Kidney (tissue), 13 donors: ENCODE measurements at regions not wholly inside any gene's neighbourhood (a gene's known extent, or its start where the extent isn't known, plus 50 kb on each side); places are given as distances from the start of the nearest gene placed in this dataset.

Source experiments
- DNase-seq, 5 donors: peaks; one replicate each; pipeline ENCODE4 v3.0.0-alpha.2; 2013 to 2020
- FAIRE-seq: peaks from 2 replicates; lab custom pipeline; 2012; peaks lifted over from hg19 to GRCh38; lab: Jason Lieb, UNC
- H3K27ac ChIP-seq, 2 donors: one replicate each; pipeline ENCODE4 v1.7.0; 2013; ENCODE audit warnings: low read depth in 2 of 2, low read length in 2 of 2, inconsistent platforms in 1 of 2
- H3K27me3 ChIP-seq: one replicate; pipeline ENCODE4 v1.7.1; 2013; ENCODE audit warnings: low read length, inconsistent platforms; ENCODE audit not compliant: control insufficient read depth, insufficient read depth
- H3K36me3 ChIP-seq, 3 donors: one replicate each; pipeline versions ENCODE4 v1.7.0 to v1.7.1; 2013; ENCODE audit warnings: low read length in 3 of 3, control low read depth in 1 of 3, inconsistent platforms in 1 of 3; ENCODE audit not compliant: insufficient read depth in 3 of 3, control insufficient read depth in 2 of 3
- H3K4me1 ChIP-seq, 3 donors: one replicate each; pipeline versions ENCODE4 v1.7.0 to v1.7.1; 2013; ENCODE audit warnings: low read length in 3 of 3, inconsistent platforms in 1 of 3, low read depth in 1 of 3; ENCODE audit not compliant: control insufficient read depth in 2 of 3, insufficient read depth in 2 of 3
- H3K4me3 ChIP-seq, 3 donors: one replicate each; pipeline versions ENCODE4 v1.7.0 to v1.8.1; 2013; ENCODE audit warnings: low read length in 3 of 3, control low read depth in 1 of 3, inconsistent platforms in 1 of 3
- H3K9ac ChIP-seq, 3 donors: one replicate each; pipeline versions ENCODE4 v1.7.0 to v1.7.1; 2013; ENCODE audit warnings: low read length in 3 of 3, control low read depth in 1 of 3, inconsistent platforms in 1 of 3
- H3K9me3 ChIP-seq, 3 donors: one replicate each; pipeline versions ENCODE4 v1.7.0 to v1.7.1; 2013; ENCODE audit warnings: low read length in 3 of 3, control low read depth in 1 of 3, inconsistent platforms in 1 of 3; ENCODE audit not compliant: control insufficient read depth in 2 of 3, insufficient read depth in 1 of 3
- intact Hi-C: fragments of 100-400 bp; cut with DNase I; formaldehyde crosslinking; loops from one replicate; pipeline ENCODE4 v1.11.1; 2022
- TF ChIP-seq, protein P1 (sequence below): IDR thresholded peaks from 3 replicates; pipeline ENCODE4 v1.5.1; 2012; ENCODE audit warnings: mild to moderate bottlenecking, moderate library complexity, borderline replicate concordance; ENCODE audit not compliant: insufficient read depth; ENCODE audit errors: extremely low read depth
- donor health status: control.
- donor health status: control.
- donor health status: control.
- donor health status: control.
- donor health status: control.
- donor health status: DM: yes; HTN: yes; CAD: no.
- donor health status: Normal renal cell carcinoma (clear cell type).

DNA sequence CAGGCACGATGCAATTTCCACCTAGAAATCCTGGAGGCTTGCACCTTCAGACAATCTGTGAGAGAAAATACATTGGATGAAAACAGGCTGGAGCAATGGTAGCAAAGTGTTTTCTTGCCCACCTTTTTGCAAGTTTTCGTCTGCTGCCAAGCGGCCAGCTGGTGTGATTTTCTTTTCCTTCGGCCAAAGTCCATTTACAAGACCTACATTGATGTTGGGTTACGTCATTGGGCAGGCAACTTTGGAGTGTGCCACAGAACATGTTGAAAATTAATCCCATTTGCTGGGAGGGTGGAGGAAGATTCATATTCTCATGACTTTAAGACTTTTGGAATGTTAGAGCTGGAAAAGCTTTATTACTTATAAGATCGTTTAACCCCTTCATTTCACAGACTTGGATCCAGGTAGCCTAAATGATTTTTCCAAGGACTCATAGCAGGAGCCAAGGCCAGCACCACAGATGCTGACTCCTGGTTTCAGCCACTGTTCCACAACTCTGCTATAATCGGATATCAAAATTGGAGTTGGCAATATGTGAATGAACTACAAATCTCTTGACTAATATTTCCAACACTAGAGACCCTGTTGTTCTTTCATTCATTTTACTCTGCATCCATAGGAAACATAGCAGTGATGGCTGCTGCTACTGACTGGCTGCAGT lies 352.1 kb downstream of the RND3 start:
- intact Hi-C loops = no loop called here
- Histone ChIP-seq H3K9ac (no peak overlapping the region), H3K4me3 (no peak overlapping the region), H3K36me3 (no peaks in the 10 kb centered on the region), H3K9me3 (no peaks in the 10 kb centered on the region), H3K27me3 (no peaks in the 10 kb centered on the region), H3K27ac (no peak overlapping the region), H3K4me1 (no peaks in the 10 kb centered on the region)
- TF ChIP-seq, protein P1, sequence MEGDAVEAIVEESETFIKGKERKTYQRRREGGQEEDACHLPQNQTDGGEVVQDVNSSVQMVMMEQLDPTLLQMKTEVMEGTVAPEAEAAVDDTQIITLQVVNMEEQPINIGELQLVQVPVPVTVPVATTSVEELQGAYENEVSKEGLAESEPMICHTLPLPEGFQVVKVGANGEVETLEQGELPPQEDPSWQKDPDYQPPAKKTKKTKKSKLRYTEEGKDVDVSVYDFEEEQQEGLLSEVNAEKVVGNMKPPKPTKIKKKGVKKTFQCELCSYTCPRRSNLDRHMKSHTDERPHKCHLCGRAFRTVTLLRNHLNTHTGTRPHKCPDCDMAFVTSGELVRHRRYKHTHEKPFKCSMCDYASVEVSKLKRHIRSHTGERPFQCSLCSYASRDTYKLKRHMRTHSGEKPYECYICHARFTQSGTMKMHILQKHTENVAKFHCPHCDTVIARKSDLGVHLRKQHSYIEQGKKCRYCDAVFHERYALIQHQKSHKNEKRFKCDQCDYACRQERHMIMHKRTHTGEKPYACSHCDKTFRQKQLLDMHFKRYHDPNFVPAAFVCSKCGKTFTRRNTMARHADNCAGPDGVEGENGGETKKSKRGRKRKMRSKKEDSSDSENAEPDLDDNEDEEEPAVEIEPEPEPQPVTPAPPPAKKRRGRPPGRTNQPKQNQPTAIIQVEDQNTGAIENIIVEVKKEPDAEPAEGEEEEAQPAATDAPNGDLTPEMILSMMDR = no peak
- DNase-seq (peak in 1 of 5 donors; percentile 26), FAIRE-seq (peak; percentile 17)

GRCh38 chr2:150134223-150134857 lies 353.1 kb downstream of the RND3 start:
- Histone ChIP-seq H3K9ac (no peak overlapping the region), H3K27me3 (no peaks in the 10 kb centered on the region), H3K27ac (no peak overlapping the region), H3K4me3 (no peak overlapping the region), H3K36me3 (no peaks in the 10 kb centered on the region), H3K9me3 (no peaks in the 10 kb centered on the region), H3K4me1 (no peaks in the 10 kb centered on the region)
- DNase-seq = peak in 2 of 5 donors; percentile 33 to 38
- TF ChIP-seq, protein P1 = no peak
- no peak for FAIRE-seq
- intact Hi-C loops = no loop called here

DNA sequence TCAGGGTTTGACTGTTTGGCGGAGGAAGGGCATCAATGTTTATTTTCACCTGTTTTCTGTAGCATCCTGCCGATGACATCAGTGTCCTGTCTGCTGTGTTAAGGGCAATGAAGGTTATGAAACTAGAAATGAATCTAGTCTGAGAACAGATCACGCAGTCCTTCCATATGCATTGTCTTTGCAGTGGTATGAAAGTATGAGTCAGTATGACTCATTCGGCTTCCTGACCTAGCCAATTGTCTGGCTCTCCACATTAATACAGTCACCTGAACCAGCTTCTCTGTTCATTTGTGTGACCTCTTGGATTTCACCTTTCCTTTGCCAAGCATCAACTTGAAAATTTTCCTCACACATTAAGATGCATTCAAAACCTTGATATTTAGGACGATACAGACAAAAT lies 353.8 kb downstream of the RND3 start:
- TF ChIP-seq, protein P1 = no peak
- H3K4me1 ChIP-seq = no peaks in the 10 kb centered on the region
- intact Hi-C loops = no loop called here
- H3K9me3 ChIP-seq = no peaks in the 10 kb centered on the region
- H3K4me3 ChIP-seq = no peak overlapping the region
- no peak for FAIRE-seq
- no peaks in the 10 kb centered on the region for H3K27me3 ChIP-seq
- no peak overlapping the region for H3K27ac ChIP-seq
- no peaks in the 10 kb centered on the region for H3K36me3 ChIP-seq
- DNase-seq = peak in 1 of 5 donors; percentile 26
- no peak overlapping the region for H3K9ac ChIP-seq
